ENCODE measurements at regions not wholly inside any gene's neighbourhood (a gene's known extent, or its start where the extent isn't known, plus 50 kb on each side); places are given as distances from the start of the nearest gene placed in this dataset.

DNA sequence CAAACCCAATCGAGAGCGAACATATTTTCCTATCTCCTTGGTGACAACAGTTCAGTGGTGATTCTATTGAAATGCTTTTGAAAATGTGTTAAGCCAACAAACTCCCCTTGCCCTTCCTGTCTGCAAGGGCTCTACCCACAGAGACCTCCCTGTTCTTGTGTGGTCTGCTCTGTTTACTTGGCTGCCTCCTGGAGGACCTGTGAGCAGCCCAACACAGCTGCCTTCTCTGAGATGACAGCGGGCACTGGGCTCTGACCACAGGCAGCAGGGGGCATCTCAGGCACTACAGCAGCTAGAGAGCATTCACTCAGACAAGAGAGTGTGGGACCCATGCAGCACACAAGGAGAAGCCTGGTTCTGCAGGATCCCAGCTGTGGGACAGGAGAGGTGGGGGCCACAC, 416.4 kb downstream of the TCERG1L start:
- no peak for DNase-seq

DNA sequence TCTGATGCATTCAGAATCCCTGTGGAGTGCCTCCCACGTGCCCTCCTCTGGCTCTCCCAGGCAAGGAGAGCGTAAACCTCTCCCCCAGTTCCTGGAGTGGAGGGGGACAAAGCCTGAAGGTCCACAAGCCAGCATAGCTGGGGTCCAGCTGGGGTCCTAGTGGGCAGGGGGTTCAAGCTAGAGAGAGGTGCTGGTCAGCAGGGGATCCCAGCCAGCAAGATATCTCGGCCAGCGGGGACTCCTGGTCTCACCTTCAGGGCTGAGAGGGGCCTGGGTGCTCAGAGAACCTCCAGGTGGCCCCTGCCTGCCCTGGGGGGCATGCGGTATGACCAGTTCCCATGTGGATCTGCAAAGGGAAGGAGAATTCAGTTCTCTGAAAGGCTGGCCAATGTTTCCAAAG, 413.7 kb downstream of the TCERG1L start:
- no peak for DNase-seq

DNA sequence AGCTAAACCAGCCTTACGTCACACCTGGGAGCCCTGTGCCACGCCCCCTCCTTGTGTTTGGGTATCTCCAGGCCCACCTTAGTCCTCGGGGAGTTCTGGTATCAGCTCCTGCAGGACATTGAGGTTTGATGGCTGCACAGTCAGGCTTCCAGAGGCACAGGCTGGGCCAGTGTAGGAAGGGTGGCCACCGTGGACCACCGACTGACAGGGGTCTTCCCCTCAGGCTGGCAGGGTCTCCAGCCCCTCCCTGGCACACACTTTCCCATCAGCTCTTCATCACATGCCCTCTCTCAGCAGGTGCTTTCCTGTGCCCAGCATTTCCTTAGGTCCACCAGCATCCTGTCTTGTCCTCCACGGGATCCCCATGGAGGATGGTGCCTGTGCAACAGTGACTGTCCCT, 413.1 kb downstream of the TCERG1L start:
- DNase-seq, result no peak

DNA sequence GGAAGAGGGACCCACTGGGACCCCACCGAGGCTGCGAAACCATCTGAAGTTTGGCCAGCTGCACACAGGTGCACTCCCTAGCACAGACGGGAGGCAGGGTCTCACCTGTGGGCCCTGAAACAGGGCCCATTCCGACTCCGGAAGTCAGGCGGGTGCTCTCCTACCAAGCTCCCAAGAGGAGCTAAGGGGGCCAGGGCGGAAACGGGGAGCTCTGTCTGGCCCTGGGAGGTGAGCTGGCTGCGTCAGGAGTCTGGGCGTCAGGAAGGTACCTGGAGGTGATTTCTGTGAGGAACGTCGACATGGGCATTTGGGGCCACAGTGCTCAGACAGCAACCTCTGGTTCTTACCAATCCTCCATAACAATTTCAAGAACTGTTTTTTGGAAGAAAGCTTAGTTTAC, 411.7 kb downstream of the TCERG1L start:
- DNase-seq, result no peak

DNA sequence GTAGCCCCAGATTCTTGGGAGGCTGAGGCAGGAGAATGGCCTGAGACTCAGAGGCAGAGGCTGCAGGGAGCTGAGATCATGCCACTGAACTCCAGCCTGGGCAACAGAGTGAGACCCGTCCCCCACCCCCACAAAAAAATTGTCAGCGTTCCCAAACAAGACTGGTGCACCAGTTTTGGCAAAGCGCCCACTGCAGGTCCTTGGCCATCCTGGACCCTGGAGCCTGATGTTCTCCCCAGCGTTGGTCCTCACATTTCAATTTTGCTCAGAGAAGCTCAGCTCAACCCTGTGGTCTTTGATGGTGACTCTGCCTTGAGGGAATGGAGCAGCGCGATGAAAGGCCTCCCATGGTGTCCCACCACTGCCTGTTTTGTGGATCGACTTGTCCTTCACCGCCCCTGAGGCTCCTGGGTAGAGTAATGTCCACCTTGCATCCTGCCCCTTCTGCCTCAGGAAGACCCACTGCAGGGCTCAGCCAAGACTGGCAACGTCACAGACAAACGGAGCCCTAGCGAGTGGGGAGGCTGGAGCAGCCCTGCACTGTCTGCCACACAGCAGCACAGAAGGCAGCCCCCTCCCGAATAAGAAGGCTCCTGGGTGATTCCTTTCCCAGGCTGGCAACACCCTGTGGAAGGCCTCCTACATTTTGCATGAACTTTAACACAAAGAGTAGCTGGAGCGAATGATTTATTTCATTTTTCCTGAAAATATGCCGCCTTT, 410.9 kb downstream of the TCERG1L start:
- DNase-seq, result no peak

DNA sequence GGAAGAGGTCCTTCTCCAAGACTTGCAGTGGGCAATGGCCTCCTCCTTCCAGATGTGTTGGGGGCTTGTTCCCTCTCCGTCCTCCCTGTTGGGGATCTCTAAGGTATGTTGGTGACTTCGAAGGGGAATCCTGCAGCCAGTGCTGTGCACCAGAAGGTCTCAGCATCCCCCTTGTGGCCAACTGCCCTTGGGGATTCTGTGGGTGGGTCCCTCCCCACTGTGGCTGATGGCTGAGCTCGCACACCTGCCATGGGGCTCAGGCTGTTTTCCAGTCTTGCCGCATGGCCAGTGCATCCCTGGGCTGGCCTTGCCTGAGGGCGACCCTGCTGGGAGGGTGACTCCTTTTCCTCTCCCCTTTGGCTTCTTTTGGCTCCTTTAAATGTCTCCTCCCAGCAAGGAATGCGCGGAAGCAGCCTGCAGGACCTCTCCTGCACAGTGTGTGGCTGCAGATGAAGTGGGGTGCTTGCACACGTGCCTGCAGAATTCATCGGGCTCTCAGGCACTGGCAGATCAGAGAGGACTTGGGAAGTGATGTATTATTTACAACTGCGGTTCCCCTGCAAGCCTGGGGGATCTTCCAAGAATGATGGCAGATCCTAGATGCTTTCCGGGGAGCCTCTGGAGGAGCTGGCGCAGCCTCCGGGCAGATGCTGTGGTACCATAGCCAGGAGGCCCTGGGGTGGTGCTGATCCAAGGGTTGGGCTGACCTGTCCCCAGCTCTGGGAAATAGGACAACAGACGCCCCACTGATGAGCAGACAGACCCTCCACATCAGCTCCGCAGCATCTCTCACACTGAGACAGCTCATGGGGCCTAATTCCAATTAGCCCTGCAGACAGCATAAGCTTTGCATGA, 410.0 kb downstream of the TCERG1L start:
- DNase-seq, result no peak

DNA sequence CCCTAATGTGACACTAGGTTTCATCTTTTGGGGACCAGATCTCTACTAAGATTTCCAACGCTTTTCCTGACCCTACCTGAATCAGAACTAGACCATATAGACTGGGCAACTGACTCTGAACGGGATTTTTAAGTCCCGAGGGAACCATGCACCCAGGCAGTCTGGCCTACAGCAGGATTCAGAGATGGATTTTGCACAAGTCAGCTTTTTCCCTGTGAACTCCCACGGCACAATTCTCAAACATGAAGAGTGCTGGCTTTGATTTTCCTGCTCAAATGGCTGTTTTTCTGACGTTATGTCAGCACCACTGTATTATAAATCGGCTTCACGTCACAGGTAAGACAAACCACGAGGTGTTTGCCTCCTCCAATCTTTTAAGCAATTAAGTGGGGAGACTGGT, 409.1 kb downstream of the TCERG1L start:
- DNase-seq, result no peak

DNA sequence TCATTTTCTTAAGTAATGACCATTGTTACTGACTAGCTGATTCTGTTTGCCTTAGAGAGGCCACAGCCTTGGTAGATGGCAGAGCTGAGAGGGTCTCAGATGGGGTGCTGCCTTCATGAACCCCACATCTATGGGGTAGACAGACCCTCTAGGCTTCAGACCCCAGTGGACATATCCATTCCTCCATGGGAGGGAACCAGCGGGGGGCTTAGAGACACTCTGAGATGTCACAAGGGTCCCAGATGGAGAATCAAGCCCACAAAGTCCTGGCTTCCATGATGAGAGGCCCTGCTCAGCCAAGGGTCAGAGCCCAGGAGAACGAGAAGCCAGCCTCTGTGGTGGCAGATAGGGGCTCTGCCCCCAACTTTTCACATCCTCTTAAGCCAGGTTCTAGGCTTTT, 408.6 kb downstream of the TCERG1L start:
- DNase-seq, result no peak

DNA sequence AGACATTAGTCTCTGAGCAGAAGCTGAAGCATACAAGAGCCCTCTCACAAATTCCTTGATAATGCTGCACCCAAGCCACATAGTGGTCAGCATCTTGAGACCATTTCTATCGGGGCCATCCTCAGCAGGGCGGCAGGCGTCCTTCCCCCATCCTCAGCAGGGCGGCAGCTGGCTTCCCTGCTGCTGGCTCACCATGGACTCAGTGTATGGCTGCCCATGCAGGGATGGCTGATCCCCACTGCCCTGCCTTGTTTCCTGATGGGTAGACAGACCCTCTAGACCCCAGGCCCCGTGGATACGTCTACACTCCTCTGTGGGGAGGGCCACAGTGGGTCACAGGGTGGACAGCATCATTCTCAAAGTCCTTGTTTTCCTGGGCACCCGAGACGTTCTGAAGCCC, 406.8 kb downstream of the TCERG1L start:
- DNase-seq, result no peak

DNA sequence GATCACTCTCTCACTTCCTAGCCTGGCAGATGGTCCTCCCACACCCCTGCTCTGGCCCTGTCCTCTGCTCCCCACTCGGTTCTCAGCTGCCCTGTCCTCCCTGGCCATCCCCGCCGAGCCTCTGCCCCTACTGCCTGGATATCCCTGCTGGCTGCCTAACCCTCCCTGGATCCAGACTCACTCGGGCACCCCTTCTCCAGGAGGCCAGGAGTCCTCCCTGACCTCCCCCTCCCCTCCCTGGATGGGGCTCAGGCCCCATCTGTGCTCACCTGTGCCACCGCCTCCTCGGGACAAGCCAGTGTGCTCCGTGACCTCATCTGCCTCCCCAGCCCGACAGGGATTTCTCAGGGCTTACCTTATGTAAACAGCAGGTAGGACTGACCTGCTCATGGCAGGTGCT, 406.1 kb downstream of the TCERG1L start:
- no peak for DNase-seq

DNA sequence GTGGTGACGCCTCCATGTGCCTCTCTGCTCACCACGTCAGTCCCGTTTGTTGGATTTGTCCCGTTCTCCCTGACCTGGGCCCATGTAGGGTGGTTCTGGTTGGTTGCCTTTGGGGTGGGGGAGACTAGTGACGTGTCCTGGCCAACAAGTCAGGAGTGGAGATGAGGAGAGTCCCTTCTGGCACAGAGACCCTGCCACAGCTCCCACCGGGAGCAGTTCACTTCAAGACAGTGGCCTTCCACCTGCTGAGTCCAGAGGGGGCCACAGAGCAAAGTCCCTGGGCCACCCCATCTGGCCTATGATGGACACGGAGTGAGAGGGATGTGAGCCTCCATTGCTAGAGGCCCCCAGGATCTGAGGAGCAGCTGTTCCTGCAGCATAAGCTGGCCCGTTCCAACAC, 405.6 kb downstream of the TCERG1L start:
- no peak for DNase-seq

DNA sequence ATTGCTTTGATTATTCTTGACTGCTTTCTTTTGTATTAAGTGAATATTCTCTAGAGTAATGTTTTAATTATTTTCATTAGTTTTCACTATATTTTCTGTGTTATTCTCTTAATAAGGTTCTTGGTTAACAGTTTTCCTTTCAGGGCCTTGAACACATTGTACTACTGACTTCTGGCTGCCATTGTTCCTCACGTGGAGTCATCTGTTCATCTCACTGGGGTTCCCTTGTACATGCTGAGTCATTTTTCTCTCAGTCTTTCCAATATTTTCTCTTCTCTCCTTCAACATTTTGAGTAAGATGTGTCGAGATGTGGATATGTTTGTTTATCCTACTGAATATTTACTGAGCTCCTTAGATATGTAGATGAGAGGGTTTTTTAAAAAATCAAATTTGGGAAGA, 400.7 kb downstream of the TCERG1L start:
- no peak for DNase-seq

DNA sequence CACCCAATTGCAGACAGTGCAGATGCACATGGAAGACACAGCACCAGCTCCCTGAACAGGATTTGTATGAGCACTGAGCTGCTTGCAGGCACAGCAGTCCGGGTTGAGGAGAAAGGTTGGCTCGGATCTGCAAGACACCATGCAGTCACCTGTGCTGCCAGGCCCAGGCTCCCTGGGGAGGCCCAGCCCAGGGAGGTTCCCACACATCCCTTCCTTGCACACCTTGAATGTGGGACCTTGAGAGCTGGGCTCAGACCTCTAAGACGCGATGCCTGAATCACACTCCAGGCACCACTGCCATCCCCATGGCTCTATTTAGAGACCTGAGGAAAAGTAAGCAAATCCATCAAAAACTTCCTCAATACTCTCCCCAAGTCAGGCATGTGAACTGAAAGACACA, 397.7 kb downstream of the TCERG1L start:
- no peak for DNase-seq

DNA sequence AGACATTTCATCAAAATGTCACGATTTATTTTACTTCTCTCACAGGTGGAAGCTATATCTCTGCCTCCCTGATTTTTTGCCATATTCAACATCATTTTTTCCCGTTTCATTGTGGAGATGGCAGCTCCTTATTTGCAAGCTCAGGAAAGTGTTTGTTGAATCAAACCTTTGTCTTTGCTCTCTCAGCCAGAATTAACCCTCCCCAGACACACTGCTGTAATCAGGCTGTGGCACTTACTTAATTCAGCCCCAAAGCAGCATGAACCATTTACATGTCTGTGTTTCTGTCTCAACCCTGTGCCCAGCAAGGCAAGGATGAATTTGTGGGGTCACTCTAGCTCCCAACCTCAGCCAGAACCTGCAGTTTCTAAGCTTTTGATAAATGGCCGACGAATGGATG, 397.2 kb downstream of the TCERG1L start:
- DNase-seq, result no peak

DNA sequence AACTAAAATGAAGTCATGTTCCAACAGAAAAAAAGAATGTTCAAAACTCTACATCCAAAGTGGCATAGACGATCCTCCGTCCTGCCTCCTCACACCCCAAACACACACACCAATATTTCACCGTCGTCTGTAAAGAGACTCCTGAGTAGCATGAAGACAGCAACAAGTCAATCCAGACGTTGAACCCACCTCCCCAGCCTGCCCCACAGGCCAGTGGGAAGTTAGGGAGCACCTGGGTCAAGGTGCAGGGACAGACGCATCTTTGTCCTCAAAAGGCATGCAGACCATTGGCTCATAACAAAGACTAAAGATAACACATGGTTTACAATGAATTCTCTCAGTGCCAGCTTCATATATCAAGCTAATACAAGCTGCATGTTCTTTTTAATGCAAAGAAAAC, 396.5 kb downstream of the TCERG1L start:
- DNase-seq, result no peak

DNA sequence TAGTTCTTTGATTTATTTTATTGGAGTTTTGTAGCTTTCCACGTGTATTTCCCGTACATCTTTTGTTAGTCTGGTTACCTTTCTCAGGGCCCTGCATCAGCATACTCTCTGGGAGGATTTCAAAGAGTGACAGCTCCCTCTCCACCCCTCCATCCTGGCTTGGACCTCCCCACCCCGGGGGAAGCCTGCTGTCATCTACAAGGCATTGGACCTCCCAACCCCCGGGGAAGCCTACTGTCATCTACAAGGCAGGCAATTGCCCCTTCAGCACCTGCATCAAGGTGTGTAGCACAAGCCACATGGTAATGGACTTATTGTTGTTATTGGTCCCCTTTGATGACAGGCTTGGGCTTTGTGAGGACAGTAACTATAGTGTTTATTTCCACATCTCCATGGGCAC, 390.1 kb downstream of the TCERG1L start:
- DNase-seq, result no peak

DNA sequence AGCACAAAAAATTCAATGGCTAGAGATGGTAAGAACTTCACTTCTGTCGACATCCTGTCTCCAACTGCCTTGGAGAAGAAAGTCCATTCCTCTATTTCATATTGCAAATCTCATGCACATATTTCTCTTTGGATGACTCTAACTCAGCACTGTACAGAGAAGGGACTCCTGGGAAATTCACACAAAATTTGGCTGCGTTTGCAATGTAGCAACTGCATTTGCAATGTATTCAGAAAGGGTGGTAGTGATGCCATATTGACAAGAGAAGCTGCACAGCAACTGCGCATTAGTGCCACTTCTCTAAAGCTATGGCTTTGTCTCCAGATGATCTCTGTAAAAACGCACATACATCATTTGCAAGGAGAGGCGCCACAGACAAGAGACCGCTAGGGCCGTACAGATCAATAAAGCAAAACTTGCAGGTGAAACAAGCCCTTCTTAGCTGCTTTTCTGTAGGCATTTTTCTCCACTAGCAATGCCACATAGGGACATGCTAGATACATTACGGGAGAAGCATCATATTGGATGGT, 389.5 kb downstream of the TCERG1L start:
- DNase-seq, result no peak

DNA sequence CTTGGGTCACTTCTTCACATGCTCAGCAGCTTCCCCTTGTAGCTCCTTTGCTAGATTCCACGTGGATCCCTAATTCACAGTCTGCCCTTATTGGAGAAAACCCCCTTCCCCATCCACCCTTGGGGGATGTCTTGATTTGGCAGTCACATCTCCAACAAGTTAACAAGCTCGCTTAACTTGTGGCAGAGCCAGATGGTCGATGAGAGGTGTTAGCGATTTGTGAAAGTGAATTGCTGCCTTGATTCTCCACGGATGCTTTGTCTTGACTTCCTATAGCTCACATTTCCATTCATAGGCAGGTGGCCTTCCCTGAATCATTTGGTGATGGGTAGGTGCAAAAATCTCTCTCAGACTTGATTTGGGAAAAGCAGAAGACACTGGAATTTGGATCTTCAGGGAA, 387.9 kb downstream of the TCERG1L start:
- DNase-seq, result no peak

DNA sequence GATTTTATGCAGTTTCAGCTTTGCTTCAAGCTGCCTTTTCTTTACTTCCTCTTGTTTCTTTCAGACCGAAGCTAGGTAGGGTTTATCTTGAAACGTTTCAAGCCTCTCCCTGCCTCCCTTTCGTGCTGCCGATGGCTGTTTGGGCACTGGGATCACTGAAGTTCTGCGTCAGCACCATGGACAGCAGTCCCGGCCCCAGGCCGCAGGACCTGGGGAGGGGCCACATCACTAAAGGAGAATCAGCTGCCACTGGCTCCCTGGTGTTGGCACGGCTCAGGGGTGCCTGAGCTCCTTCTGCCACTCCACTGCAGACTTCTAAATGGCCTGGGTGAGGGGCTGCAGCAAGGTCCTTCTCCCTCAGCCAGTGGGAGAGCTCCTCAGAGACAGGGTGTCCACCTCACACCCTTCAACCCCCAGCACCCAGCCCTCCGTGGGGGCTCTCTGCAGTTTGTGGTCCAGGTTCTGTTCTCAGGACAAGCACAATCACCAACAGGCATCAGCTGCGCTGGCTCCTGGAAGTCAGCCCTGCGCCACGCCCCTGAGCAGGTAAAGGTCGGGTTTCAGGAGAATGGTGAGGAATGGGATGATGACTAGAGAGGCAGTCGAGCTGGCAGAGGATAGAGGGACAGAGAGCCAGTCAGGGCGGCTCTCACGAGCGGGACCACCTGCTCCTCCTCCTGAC, 387.2 kb downstream of the TCERG1L start:
- no peak for DNase-seq

DNA sequence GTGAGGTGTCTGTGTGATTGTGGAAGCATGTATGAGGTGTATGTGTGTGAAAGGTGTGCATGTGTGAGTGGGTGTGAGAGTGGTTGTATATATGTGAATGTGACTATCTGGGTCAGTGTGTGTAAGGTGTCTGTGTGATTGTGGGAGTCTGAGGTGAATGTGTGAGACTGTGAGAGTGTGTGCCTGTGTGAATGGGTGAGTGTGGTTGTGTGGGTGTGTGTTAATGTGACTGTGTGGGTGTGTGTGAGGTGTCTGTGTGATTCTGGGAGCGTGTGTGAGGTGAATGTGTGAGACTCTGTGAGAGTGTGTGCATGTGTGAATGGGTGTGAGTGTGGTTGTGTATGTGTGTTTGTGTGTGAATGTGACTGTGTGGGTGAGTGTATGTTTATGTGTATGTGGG, 385.1 kb downstream of the TCERG1L start:
- no peak for DNase-seq

DNA sequence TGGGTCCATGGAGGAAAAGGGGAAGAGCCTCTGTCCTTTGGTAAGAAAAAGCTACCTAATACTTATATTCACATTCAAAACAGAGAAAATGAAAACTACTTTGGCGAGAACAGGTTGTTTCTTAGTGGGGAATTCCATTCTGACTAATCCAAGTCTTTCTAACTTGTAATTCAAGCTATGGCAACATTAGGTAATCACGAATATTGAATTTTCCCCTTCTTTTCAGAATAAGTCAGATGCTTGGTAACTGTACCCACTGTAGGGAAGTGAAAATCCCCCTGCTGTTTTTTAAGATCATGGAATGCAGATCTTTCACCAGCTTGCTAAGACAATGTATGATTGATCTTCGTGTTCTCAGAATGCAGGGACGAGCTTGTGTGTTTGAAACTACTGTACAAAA, 384.4 kb downstream of the TCERG1L start:
- DNase-seq, result no peak

DNA sequence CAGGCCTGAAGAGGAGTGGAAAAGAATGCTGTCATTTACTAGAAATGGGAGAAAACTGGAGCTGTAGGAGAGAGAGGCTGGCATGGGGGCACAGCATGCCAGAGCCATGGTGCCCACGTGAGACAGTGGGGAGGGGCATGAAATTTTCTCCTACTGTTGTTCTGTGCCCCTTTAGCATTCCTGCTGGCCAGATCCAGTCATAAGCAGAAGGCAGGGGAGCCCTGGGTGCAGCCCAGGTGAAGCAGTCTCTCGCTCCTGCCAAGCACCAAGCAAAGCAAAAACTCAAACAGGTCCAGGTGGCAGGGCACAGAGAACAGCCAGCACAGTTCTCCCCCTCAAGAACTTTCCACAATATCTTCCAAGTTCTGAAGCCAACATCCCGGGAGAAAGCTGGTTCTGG, 383.2 kb downstream of the TCERG1L start:
- DNase-seq, result no peak

DNA sequence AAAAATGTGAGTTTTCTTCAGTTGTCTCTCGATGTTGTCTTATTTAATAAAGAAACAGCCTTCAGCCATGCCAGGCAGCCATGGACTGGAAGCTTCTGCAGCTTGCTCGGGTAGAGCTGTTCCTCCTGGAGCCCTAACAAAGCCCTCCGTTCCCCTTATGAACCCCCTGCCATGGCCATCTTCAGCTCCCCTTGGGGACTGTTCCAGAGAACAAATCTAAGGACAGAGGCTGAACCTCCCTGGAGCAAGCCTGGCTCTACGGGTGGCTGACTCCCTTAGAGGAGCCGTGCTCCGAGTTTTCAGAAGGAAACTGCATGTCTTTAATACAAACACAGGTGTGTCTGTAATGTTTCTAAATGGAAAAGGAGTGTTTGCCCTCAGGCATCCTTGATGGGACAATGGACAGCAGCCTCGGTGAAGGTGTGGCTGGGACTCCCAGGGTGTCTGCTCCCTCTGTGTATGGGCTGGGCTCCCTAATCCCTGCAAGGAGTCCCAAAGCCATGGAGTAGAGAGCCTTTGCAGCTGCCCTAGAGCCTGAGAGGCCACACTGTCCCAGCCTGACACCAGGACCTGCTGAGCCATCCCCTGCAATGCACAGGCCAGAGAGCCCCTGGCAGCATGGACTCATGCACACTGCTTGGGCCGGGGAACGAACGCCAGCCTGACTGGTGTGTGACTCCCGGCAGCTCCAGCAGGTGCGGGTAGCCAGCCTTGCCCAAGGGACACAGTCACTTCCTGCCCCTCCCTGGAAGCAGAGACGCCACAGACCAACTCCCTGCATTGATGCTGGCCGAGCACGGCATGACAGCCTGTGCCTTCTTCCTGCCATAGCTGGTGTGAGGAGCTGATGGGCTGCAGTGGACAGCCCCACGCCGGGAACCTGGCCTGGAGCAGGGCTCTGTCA, 381.8 kb downstream of the TCERG1L start:
- no peak for DNase-seq

Data from activated naive CD4-positive, alpha-beta T cell (primary cell).